ENCODE measurements at regions not wholly inside any gene's neighbourhood (a gene's known extent, or its start where the extent isn't known, plus 50 kb on each side); places are given as distances from the start of the nearest gene placed in this dataset.

DNA sequence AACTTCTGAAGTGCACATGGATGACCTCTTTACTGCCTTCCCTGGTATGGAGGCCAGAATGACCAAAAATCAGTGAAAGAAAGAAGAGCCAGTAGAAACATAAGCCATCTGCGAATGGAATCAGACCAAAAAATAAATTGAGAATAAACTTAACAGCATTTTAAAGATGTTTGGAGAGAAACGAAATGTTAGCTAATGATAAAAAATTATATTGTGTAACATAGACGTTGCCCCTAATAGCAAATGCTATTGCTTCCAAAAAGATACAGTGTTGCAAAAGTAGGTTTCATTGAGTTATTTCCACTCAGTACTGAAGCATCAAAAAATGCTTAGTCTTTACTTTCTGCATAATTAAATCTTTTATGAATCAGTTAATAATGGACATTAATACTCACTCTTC is 371.7 kb downstream of the LIG4 start:
- no peak overlapping the region for H3K4me3 ChIP-seq (ENCODE audit: low read depth, low read length)
- DNase-seq (ENCODE audit: low read depth) = no peak
- TF ChIP-seq, protein P1, sequence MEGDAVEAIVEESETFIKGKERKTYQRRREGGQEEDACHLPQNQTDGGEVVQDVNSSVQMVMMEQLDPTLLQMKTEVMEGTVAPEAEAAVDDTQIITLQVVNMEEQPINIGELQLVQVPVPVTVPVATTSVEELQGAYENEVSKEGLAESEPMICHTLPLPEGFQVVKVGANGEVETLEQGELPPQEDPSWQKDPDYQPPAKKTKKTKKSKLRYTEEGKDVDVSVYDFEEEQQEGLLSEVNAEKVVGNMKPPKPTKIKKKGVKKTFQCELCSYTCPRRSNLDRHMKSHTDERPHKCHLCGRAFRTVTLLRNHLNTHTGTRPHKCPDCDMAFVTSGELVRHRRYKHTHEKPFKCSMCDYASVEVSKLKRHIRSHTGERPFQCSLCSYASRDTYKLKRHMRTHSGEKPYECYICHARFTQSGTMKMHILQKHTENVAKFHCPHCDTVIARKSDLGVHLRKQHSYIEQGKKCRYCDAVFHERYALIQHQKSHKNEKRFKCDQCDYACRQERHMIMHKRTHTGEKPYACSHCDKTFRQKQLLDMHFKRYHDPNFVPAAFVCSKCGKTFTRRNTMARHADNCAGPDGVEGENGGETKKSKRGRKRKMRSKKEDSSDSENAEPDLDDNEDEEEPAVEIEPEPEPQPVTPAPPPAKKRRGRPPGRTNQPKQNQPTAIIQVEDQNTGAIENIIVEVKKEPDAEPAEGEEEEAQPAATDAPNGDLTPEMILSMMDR (conservative IDR thresholded peaks at IDR 0.05; ENCODE audit: low read depth, low read length) = no peak

DNA sequence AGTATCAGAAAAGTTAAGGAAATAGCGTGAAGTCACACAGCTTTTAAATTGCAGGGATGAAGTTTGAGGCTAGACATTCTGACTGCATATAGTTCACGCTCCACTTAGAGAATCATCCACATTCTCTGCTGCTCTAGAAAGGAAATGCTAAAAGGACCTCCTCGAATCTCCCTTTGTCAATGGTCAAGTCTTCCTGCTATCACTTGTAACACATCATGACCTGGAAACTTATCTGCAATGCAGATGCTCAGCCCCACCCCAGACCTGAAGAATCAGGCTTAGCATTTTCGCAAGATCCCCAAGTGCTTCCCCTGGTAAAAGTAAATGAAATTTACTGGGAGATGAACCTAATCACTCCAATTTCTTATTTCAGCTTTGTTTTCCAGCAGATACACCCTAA is 372.1 kb downstream of the LIG4 start:
- TF ChIP-seq, protein P1 (conservative IDR thresholded peaks at IDR 0.05; ENCODE audit: low read depth, low read length) = no peak
- H3K4me3 ChIP-seq (ENCODE audit: low read depth, low read length) = no peak overlapping the region
- no peak for DNase-seq (ENCODE audit: low read depth)

DNA sequence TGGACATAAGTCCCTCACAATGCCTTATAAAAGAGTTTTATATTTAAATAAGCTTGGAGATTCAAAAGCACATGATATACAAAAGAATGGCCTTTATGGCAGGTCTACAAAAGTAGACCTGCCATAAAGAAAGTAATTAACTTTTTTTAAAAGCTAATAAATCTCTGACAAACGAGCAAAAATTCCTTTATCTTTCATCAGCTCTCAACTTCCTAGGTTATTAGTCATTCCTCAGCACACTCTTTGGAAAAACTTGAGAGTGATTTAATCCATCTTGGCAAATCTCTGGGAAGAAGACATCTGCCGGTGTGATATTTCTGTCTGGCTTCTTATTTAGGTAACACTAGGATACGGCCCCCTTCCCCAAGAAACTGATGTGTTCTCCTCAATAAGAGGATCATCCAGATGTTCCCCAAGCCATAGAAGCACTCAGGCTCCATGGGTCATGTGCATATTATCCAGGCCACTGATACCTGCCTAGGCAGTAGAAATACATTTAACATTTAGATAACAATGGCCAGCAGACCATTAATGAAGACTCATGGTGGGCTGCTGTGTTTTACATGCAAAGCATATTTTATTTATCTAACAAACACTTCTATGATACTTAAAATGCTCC is 372.7 kb downstream of the LIG4 start:
- TF ChIP-seq, protein P1 (conservative IDR thresholded peaks at IDR 0.05; ENCODE audit: low read depth, low read length) = no peak
- DNase-seq (ENCODE audit: low read depth) = no peak
- H3K4me3 ChIP-seq (ENCODE audit: low read depth, low read length) = no peak overlapping the region

DNA sequence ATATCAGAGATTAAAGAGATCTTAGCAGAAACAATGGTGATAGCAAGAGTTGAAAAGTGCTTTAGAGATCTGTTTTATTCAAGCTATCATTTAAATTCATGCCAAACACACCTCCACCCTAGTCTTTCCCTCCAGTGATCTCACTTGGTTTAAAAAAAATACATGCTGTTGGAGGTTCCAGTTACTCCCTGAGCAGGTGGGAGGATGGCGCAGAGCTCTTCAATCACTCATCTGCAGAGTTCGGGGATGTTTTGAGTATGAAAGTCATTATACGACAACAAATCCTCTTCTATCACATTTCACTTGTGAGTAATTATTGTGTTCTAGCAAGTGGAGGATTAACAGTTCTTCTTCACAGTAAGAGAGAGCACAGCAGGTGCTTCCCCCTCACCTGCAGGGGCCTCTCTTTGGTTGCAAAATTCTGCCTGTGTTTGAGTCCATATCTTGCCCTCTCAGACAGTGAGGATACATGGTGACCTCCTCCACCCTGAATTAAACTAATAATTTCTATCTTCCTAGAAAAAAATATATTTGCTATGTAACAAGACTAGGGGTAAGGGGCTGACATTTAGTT is 376.7 kb downstream of the LIG4 start:
- DNase-seq (ENCODE audit: low read depth) = no peak
- no peak overlapping the region for H3K4me3 ChIP-seq (ENCODE audit: low read depth, low read length)
- TF ChIP-seq, protein P1 (conservative IDR thresholded peaks at IDR 0.05; ENCODE audit: low read depth, low read length) = no peak

DNA sequence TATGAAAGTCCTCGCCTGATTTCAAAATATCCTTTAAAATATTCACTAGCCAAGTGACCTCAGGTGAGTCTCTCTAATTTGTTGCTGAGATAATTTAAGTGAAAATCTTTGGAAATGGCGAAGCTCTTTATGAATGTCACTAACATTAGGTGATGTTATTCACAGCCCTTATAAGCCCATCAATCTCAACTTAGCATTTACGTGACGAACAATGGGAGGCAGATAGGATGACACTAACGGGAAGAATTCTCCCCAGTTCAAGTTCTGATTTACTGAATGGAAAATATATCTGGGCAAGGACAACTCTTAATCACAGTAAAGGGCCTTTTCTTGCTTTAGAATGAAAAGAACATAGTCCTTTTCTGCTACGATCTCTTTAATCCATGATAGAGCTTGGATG is 378.7 kb downstream of the LIG4 start:
- H3K4me3 ChIP-seq (ENCODE audit: low read depth, low read length) = no peak overlapping the region
- TF ChIP-seq, protein P1 (conservative IDR thresholded peaks at IDR 0.05; ENCODE audit: low read depth, low read length) = no peak
- DNase-seq (ENCODE audit: low read depth) = no peak

DNA sequence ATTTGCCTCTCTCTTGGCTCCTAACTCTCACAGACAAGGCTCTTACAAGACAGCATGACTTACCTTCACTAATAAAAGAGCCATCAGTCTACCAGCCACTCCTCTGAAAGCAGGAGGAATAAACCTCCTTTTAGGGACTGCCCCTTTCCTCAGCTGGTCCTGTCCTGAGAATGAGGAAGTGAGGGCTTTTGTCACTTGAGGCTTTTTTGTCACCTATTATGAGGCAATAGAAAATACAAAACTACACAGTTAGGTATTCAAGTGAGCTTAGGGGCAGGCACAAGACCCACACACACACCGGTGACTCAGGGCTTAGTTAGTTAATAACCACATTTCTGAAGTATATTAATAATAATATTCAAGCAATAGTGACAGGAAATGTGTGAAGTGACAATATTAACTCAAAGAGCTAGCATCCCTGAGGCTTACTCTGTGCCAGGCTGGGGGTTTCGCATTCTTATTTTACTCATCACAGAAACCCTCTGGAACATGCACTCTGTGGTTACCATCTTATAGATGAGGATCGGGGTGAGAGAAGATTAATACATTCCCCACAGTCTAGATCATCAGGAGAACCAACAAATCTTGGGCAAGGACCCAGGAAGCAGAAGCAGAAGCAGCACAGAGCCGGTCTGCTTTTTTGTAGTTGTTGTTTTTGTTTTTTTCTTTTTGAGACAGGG is 379.9 kb downstream of the LIG4 start:
- TF ChIP-seq, protein P1 (conservative IDR thresholded peaks at IDR 0.05; ENCODE audit: low read depth, low read length) = no peak
- peak; percentile 56 for DNase-seq (ENCODE audit: low read depth)
- no peak overlapping the region for H3K4me3 ChIP-seq (ENCODE audit: low read depth, low read length)
